ENCODE measurements at regions not wholly inside any gene's neighbourhood (a gene's known extent, or its start where the extent isn't known, plus 50 kb on each side); places are given as distances from the start of the nearest gene placed in this dataset.

- Mint-ChIP-seq H3K36me3 (ENCODE audit: low read depth) (no peaks in the 10 kb centered on the region), H3K4me3 (no peak overlapping the region), H3K9me3 (peaks cover 3% of the 10 kb centered on the region), H3K4me1 (no peaks in the 10 kb centered on the region), H3K27me3 (no peaks in the 10 kb centered on the region), H3K27ac (no peak overlapping the region)
- no peak for DNase-seq
- POLR2A ChIA-PET = no interaction called here
- CTCF ChIA-PET = no interaction called here
Observed at GRCh38 chr6:81568973-81569372, 183.5 kb downstream of the TENT5A start.

- H3K4me3 Mint-ChIP-seq = no peak overlapping the region
- no peak for DNase-seq
- H3K27me3 Mint-ChIP-seq = no peaks in the 10 kb centered on the region
- H3K9me3 Mint-ChIP-seq = peaks cover 3% of the 10 kb centered on the region
- H3K36me3 Mint-ChIP-seq (ENCODE audit: low read depth) = no peaks in the 10 kb centered on the region
- H3K4me1 Mint-ChIP-seq = no peaks in the 10 kb centered on the region
- H3K27ac Mint-ChIP-seq = no peak overlapping the region
- ChIA-PET CTCF (no interaction called here), POLR2A (no interaction called here)
Observed at GRCh38 chr6:81565071-81565470, 187.4 kb downstream of the TENT5A start.

GRCh38 chr6:81564470-81565068, 187.9 kb downstream of the TENT5A start:
- Mint-ChIP-seq H3K27ac (no peak overlapping the region), H3K4me1 (no peaks in the 10 kb centered on the region), H3K36me3 (ENCODE audit: low read depth) (no peaks in the 10 kb centered on the region), H3K9me3 (peaks cover 3% of the 10 kb centered on the region), H3K4me3 (no peak overlapping the region), H3K27me3 (no peaks in the 10 kb centered on the region)
- DNase-seq = no peak
- CTCF ChIA-PET = no interaction called here
- POLR2A ChIA-PET = no interaction called here

- peaks cover 3% of the 10 kb centered on the region for H3K9me3 Mint-ChIP-seq
- no peaks in the 10 kb centered on the region for H3K4me1 Mint-ChIP-seq
- no peaks in the 10 kb centered on the region for H3K36me3 Mint-ChIP-seq (ENCODE audit: low read depth)
- DNase-seq = no peak
- H3K4me3 Mint-ChIP-seq = no peak overlapping the region
- H3K27me3 Mint-ChIP-seq = no peaks in the 10 kb centered on the region
- POLR2A ChIA-PET = no interaction called here
- CTCF ChIA-PET = no interaction called here
- no peak overlapping the region for H3K27ac Mint-ChIP-seq
Observed at GRCh38 chr6:81562169-81562568, 190.3 kb downstream of the TENT5A start.

- Mint-ChIP-seq H3K27me3 (no peaks in the 10 kb centered on the region), H3K9me3 (peaks cover 3% of the 10 kb centered on the region), H3K4me3 (no peak overlapping the region), H3K4me1 (no peaks in the 10 kb centered on the region), H3K27ac (no peak overlapping the region), H3K36me3 (ENCODE audit: low read depth) (no peaks in the 10 kb centered on the region)
- no peak for DNase-seq
- ChIA-PET POLR2A (no interaction called here), CTCF (no interaction called here)
Observed at GRCh38 chr6:81561731-81562130, 190.8 kb downstream of the TENT5A start.

- H3K36me3 Mint-ChIP-seq (ENCODE audit: low read depth) = no peaks in the 10 kb centered on the region
- CTCF ChIA-PET = no interaction called here
- DNase-seq = no peak
Observed at GRCh38 chr6:81561071-81561564, 191.4 kb downstream of the TENT5A start.

GRCh38 chr6:81557811-81558210, 194.7 kb downstream of the TENT5A start:
- ChIA-PET CTCF (no interaction called here), POLR2A (no interaction called here)
- Mint-ChIP-seq H3K4me1 (no peaks in the 10 kb centered on the region), H3K9me3 (no peaks in the 10 kb centered on the region), H3K27me3 (no peaks in the 10 kb centered on the region), H3K4me3 (no peak overlapping the region), H3K27ac (no peak overlapping the region), H3K36me3 (ENCODE audit: low read depth) (no peaks in the 10 kb centered on the region)
- no peak for DNase-seq

More at GRCh38 chr6:81561071-81561564, 191.4 kb downstream of the TENT5A start:
- Mint-ChIP-seq H3K9me3 (peaks cover 3% of the 10 kb centered on the region), H3K4me3 (no peak overlapping the region), H3K27ac (no peak overlapping the region), H3K27me3 (no peaks in the 10 kb centered on the region), H3K4me1 (no peaks in the 10 kb centered on the region)
- POLR2A ChIA-PET = no interaction called here

- Mint-ChIP-seq H3K9me3 (no peaks in the 10 kb centered on the region), H3K27ac (no peak overlapping the region), H3K27me3 (no peaks in the 10 kb centered on the region), H3K4me3 (no peak overlapping the region), H3K4me1 (no peaks in the 10 kb centered on the region), H3K36me3 (ENCODE audit: low read depth) (no peaks in the 10 kb centered on the region)
- DNase-seq = no peak
- CTCF ChIA-PET = no interaction called here
- POLR2A ChIA-PET = no interaction called here
Observed at GRCh38 chr6:81556551-81556950, 195.9 kb downstream of the TENT5A start.

- POLR2A ChIA-PET = no interaction called here
- Mint-ChIP-seq H3K36me3 (ENCODE audit: low read depth) (no peaks in the 10 kb centered on the region), H3K4me3 (no peak overlapping the region), H3K27ac (no peak overlapping the region), H3K27me3 (no peaks in the 10 kb centered on the region), H3K9me3 (no peaks in the 10 kb centered on the region), H3K4me1 (no peaks in the 10 kb centered on the region)
- DNase-seq = no peak
- CTCF ChIA-PET = no interaction called here
Observed at GRCh38 chr6:81553216-81553615, 199.3 kb downstream of the TENT5A start.

- ChIA-PET POLR2A (no interaction called here), CTCF (no interaction called here)
- no peak for DNase-seq
- Mint-ChIP-seq H3K9me3 (no peaks in the 10 kb centered on the region), H3K27ac (no peak overlapping the region), H3K4me3 (no peak overlapping the region), H3K27me3 (no peaks in the 10 kb centered on the region), H3K36me3 (ENCODE audit: low read depth) (no peaks in the 10 kb centered on the region), H3K4me1 (no peaks in the 10 kb centered on the region)
Observed at GRCh38 chr6:81552644-81553043, 199.8 kb downstream of the TENT5A start.

GRCh38 chr6:81547149-81547548, 205.3 kb downstream of the TENT5A start:
- ChIA-PET POLR2A (no interaction called here), CTCF (no interaction called here)
- Mint-ChIP-seq H3K27me3 (no peaks in the 10 kb centered on the region), H3K4me3 (no peak overlapping the region), H3K9me3 (peaks cover 2% of the 10 kb centered on the region), H3K4me1 (no peaks in the 10 kb centered on the region), H3K36me3 (ENCODE audit: low read depth) (no peaks in the 10 kb centered on the region), H3K27ac (no peak overlapping the region)
- no peak for DNase-seq

- no peaks in the 10 kb centered on the region for H3K4me1 Mint-ChIP-seq
- no peaks in the 10 kb centered on the region for H3K9me3 Mint-ChIP-seq
- H3K27me3 Mint-ChIP-seq = no peaks in the 10 kb centered on the region
- DNase-seq = no peak
- no peak overlapping the region for H3K27ac Mint-ChIP-seq
- no peak overlapping the region for H3K4me3 Mint-ChIP-seq
- CTCF ChIA-PET = no interaction called here
- POLR2A ChIA-PET = no interaction called here
- H3K36me3 Mint-ChIP-seq (ENCODE audit: low read depth) = no peaks in the 10 kb centered on the region
Observed at GRCh38 chr6:81534934-81535465, 217.5 kb downstream of the TENT5A start.

- POLR2A ChIA-PET = no interaction called here
- Mint-ChIP-seq H3K27ac (no peak overlapping the region), H3K36me3 (ENCODE audit: low read depth) (no peaks in the 10 kb centered on the region), H3K4me1 (no peaks in the 10 kb centered on the region), H3K27me3 (no peaks in the 10 kb centered on the region), H3K9me3 (no peaks in the 10 kb centered on the region), H3K4me3 (no peak overlapping the region)
- CTCF ChIA-PET = no interaction called here
- no peak for DNase-seq
Observed at GRCh38 chr6:81531869-81532561, 220.5 kb downstream of the TENT5A start.

- no peaks in the 10 kb centered on the region for H3K36me3 Mint-ChIP-seq (ENCODE audit: low read depth)
- POLR2A ChIA-PET = no interaction called here
- CTCF ChIA-PET = no interaction called here
- no peak overlapping the region for H3K4me3 Mint-ChIP-seq
- no peak for DNase-seq
- H3K27ac Mint-ChIP-seq = no peak overlapping the region
- H3K9me3 Mint-ChIP-seq = peaks cover 12% of the 10 kb centered on the region
- no peaks in the 10 kb centered on the region for H3K4me1 Mint-ChIP-seq
- H3K27me3 Mint-ChIP-seq = no peaks in the 10 kb centered on the region
Observed at GRCh38 chr6:81517455-81517854, 235.0 kb downstream of the TENT5A start.

Measured in activated CD4-positive, alpha-beta memory T cell treated with anti-CD3 and anti-CD28 coated beads, Interleukin-2, amount 10 ng/mL, durations not matched to agents 7 days and 5 days (primary cell).